Uterus (tissue), 3 donors: ENCODE measurements at regions not wholly inside any gene's neighbourhood (a gene's known extent, or its start where the extent isn't known, plus 50 kb on each side); places are given as distances from the start of the nearest gene placed in this dataset.

Experiments used
- DNase-seq, 2 donors: peaks; one replicate each; pipeline ENCODE4 v3.0.0-alpha.2; 2019 to 2020
- H3K27ac ChIP-seq, 2 donors: fragments of 200-600 bp; sonication (generic); 1 replicate in 1 of 2; 2 replicates in 1 of 2; pipeline ENCODE4 v1.5.1; 2016 to 2018
- H3K27me3 ChIP-seq, 2 donors: fragments of 200-600 bp; sonication (generic); one replicate each; pipeline ENCODE4 v1.5.1; 2018 to 2019; ENCODE audit warnings: control low read depth in 1 of 2
- H3K36me3 ChIP-seq, 2 donors: fragments of 200-600 bp; sonication (generic); one replicate each; pipeline ENCODE4 v1.5.1; 2019; ENCODE audit warnings: control low read depth in 1 of 2
- H3K4me1 ChIP-seq, 2 donors: fragments of 200-600 bp; sonication (generic); one replicate each; pipeline ENCODE4 v1.5.1; 2018 to 2019; ENCODE audit warnings: control low read depth in 1 of 2
- H3K4me3 ChIP-seq, 2 donors: fragments of 200-600 bp; sonication (generic); 1 replicate in 1 of 2; 2 replicates in 1 of 2; pipeline ENCODE4 v1.5.1; 2018 to 2019; ENCODE audit warnings: mild to moderate bottlenecking in 1 of 2
- H3K9me3 ChIP-seq, 2 donors: fragments of 200-600 bp; sonication (generic); one replicate each; pipeline ENCODE4 v1.5.1; 2019; ENCODE audit warnings: control low read depth in 1 of 2
- POLR2A ChIP-seq, 2 donors: fragments of 450-650 bp; IDR thresholded peaks; one replicate each; pipeline ENCODE4 v1.6.1; 2016; ENCODE audit warnings: antibody characterized with exemption in 2 of 2, mild to moderate bottlenecking in 1 of 2, moderate library complexity in 1 of 2
- intact Hi-C: fragments of 100-400 bp; cut with DNase I; formaldehyde crosslinking; loops from one replicate; pipeline ENCODE4 v1.15.1; 2023; ENCODE audit warnings: low total_unique reads
- TF ChIP-seq, protein P1 (sequence below), 4 experiments: fragments of 200-600 bp in 2 of 4; fragments of 450-650 bp in 2 of 4; sonication (generic) in 2 of 4; IDR thresholded peaks; one replicate each; pipeline ENCODE4 v1.5.1; 2016 to 2019; ENCODE audit warnings: antibody characterized with exemption in 4 of 4, mild to moderate bottlenecking in 2 of 4, moderate library complexity in 1 of 4
- donor health status: DM: yes; HTN: yes; CAD: no.

DNA sequence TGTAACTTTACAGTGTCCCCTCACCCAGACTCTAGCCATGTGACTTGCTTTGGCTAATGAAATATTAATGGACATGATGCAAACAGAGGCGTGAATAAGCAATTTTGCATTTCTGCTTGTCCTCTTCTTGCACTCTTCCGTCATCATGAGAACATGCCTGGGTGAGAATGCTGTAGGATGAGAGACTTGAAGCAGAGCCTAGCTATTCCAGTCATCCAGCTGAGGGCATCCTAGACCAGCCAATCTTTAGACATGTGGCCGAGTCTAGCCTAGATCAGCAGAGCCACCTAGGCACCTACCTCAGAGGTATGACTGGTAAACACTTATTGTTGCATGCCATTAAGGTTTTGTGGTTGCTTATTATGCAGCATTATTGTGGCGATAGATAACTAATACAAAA is 450.5 kb upstream of the AZI2 start:
- no peak for DNase-seq
- Histone ChIP-seq H3K4me1 (no peaks in the 10 kb centered on the region), H3K27ac (no peak overlapping the region), H3K36me3 (no peaks in the 10 kb centered on the region), H3K9me3 (no peaks in the 10 kb centered on the region), H3K27me3 (no peaks in the 10 kb centered on the region), H3K4me3 (no peak overlapping the region)
- no peak for TF ChIP-seq POLR2A (IDR thresholded peaks at IDR 0.05)
- TF ChIP-seq, protein P1, sequence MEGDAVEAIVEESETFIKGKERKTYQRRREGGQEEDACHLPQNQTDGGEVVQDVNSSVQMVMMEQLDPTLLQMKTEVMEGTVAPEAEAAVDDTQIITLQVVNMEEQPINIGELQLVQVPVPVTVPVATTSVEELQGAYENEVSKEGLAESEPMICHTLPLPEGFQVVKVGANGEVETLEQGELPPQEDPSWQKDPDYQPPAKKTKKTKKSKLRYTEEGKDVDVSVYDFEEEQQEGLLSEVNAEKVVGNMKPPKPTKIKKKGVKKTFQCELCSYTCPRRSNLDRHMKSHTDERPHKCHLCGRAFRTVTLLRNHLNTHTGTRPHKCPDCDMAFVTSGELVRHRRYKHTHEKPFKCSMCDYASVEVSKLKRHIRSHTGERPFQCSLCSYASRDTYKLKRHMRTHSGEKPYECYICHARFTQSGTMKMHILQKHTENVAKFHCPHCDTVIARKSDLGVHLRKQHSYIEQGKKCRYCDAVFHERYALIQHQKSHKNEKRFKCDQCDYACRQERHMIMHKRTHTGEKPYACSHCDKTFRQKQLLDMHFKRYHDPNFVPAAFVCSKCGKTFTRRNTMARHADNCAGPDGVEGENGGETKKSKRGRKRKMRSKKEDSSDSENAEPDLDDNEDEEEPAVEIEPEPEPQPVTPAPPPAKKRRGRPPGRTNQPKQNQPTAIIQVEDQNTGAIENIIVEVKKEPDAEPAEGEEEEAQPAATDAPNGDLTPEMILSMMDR (IDR thresholded peaks at IDR 0.05) = no peak
- intact Hi-C loops = no loop called here

DNA sequence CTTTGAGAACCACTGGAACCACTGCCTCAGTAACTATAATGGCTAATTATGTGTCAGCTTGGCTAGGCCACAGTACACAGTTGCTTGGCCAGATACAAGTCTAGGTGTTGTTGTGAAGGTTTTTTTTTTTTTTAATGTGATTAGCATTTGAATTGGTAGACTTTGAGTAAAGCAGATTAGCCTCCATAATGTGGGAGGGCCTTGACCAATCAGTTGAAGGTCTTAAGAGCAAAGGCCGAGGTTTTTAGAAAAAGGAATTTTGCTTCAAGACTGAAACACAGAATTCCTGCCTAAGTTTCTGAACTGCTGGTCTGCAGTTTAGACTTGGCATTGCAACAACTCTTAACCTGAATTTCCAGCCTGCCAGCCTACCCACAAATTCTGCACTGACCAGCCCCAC is 451.6 kb upstream of the AZI2 start:
- no peak for DNase-seq
- Histone ChIP-seq H3K27ac (no peak overlapping the region), H3K27me3 (no peaks in the 10 kb centered on the region), H3K36me3 (no peaks in the 10 kb centered on the region), H3K4me3 (no peak overlapping the region), H3K9me3 (no peaks in the 10 kb centered on the region), H3K4me1 (no peaks in the 10 kb centered on the region)
- TF ChIP-seq POLR2A (IDR thresholded peaks at IDR 0.05) = no peak
- TF ChIP-seq, protein P1 (IDR thresholded peaks at IDR 0.05) = no peak
- intact Hi-C loops = no loop called here

DNA sequence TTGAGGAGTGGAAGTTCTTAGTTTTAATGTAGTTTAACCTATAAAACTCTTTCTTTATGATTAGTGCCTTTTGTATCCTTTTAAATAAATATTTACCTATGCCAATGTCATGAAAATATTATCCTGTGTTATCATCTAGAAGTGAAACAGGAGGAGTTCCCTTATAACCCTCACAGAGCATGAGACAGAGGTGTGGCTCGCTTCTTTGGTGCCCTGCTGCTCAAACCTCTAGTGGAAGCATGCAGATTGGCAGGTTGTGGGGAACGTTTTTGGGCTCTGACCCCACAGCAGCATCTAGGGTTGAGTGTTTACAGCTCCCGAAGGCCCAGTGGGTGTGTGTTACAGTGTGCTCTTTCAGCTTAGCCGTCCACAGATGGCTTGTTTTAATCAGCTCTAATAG is 459.4 kb upstream of the AZI2 start:
- H3K27ac ChIP-seq = no peak overlapping the region
- no peaks in the 10 kb centered on the region for H3K9me3 ChIP-seq
- peaks cover 0 to 3% of the 10 kb centered on the region in 2 donors for H3K36me3 ChIP-seq
- no peak for DNase-seq
- intact Hi-C loops = no loop called here
- no peak overlapping the region for H3K4me3 ChIP-seq
- TF ChIP-seq, protein P1 (IDR thresholded peaks at IDR 0.05) = no peak
- TF ChIP-seq POLR2A (IDR thresholded peaks at IDR 0.05) = no peak
- no peaks in the 10 kb centered on the region for H3K4me1 ChIP-seq
- no peaks in the 10 kb centered on the region for H3K27me3 ChIP-seq

DNA sequence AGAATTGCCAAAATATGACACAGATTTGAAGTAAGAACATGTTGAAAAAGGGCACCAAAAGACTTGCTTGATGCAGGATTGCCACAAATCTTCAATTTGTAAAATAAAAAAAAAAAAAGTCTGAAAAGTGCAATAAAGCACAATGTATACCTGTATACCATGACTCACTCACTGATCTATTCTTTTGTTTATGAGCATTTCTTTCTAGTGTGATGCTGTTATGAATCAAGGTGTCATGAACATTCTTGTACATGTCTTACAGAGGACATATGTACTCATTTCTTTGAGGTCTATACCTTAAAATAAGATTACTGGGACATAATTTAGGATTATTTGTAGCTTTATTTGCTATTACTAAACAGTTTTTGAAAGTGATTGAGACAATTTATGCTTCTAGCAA is 464.9 kb upstream of the RBMS3 start:
- Histone ChIP-seq H3K9me3 (no peaks in the 10 kb centered on the region), H3K27ac (no peak overlapping the region), H3K36me3 (peaks cover 0 to 3% of the 10 kb centered on the region in 2 donors), H3K4me3 (no peak overlapping the region), H3K27me3 (no peaks in the 10 kb centered on the region), H3K4me1 (no peaks in the 10 kb centered on the region)
- TF ChIP-seq POLR2A (IDR thresholded peaks at IDR 0.05) = no peak
- TF ChIP-seq, protein P1 (IDR thresholded peaks at IDR 0.05) = no peak
- DNase-seq = no peak
- intact Hi-C loops = no loop called here

DNA sequence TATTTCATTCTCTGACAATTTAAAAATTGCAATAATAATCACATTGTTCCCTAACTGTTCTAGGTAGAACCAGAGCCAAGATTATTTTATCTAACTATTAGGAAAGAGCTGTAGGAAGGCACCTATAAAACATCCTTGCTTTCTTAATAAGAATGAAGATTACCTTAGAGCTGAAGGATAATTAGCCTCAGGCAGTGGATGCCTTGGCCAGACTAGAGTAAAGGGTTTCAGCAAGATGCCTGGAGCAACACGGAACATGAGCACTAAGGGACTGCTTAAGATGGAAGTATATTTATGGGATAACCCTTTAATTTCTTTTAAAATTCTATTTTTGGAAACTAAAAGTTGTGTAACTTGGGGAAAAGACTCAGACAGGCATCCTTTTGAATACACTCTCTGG is 456.6 kb upstream of the RBMS3 start:
- H3K9me3 ChIP-seq = no peaks in the 10 kb centered on the region
- no peak for DNase-seq
- TF ChIP-seq POLR2A (IDR thresholded peaks at IDR 0.05) = no peak
- TF ChIP-seq, protein P1 (IDR thresholded peaks at IDR 0.05) = no peak
- no peak overlapping the region for H3K27ac ChIP-seq
- no peaks in the 10 kb centered on the region for H3K4me1 ChIP-seq
- H3K4me3 ChIP-seq = no peak overlapping the region
- no peaks in the 10 kb centered on the region for H3K36me3 ChIP-seq
- intact Hi-C loops = no loop called here
- no peaks in the 10 kb centered on the region for H3K27me3 ChIP-seq
